Breast epithelium (tissue), 4 donors: ENCODE measurements at regions not wholly inside any gene's neighbourhood (a gene's known extent, or its start where the extent isn't known, plus 50 kb on each side); places are given as distances from the start of the nearest gene placed in this dataset.

ENCODE experiments used
- DNase-seq, 2 donors: peaks; one replicate each; pipeline ENCODE4 v3.0.0-alpha.2; 2019; ENCODE audit warnings: low spot score in 2 of 2
- H3K27ac ChIP-seq, 2 donors: fragments of 200-600 bp; sonication (generic) in 1 of 2; one replicate each; pipeline ENCODE4 v1.5.1; 2016 to 2019; ENCODE audit warnings: mild to moderate bottlenecking in 1 of 2
- H3K27me3 ChIP-seq, 2 donors: fragments of 200-600 bp; sonication (generic) in 1 of 2; one replicate each; pipeline versions ENCODE4 v1.5.1 to v1.6.0; 2017 to 2019; ENCODE audit warnings: control low read depth in 1 of 2, mild to moderate bottlenecking in 1 of 2
- H3K36me3 ChIP-seq: fragments of 200-600 bp; one replicate; pipeline ENCODE4 v1.5.1; 2019
- H3K4me1 ChIP-seq, 2 donors: fragments of 200-600 bp; sonication (generic); one replicate each; pipeline ENCODE4 v1.5.1; 2016 to 2019; ENCODE audit warnings: control low read depth in 1 of 2
- H3K4me3 ChIP-seq, 3 donors: fragments of 200-600 bp; sonication (generic); 1 replicate in 2 of 3; 2 replicates in 1 of 3; pipeline ENCODE4 v1.5.1; 2016 to 2019; ENCODE audit warnings: mild to moderate bottlenecking in 3 of 3, moderate library complexity in 2 of 3
- H3K9me3 ChIP-seq, 2 donors: fragments of 200-600 bp; sonication (generic) in 1 of 2; one replicate each; pipeline ENCODE4 v1.5.1; 2016 to 2019; ENCODE audit warnings: control low read depth in 1 of 2
- POLR2A ChIP-seq: fragments of 450-650 bp; IDR thresholded peaks from one replicate; pipeline ENCODE4 v1.6.1; 2016; ENCODE audit warnings: antibody characterized with exemption, mild to moderate bottlenecking, moderate library complexity
- POLR2AphosphoS5 ChIP-seq, 3 donors: sonication (generic); formaldehyde crosslinking; IDR thresholded peaks; one replicate each; pipeline ENCODE4 v1.6.1; 2017; ENCODE audit warnings: antibody characterized with exemption in 3 of 3
- intact Hi-C: fragments of 100-400 bp; cut with DNase I; formaldehyde crosslinking; loops from one replicate; pipeline ENCODE4 v1.15.1; 2023; ENCODE audit warnings: low total_unique reads
- TF ChIP-seq, protein P1 (sequence below), 3 donors: fragments of 450-650 bp; IDR thresholded peaks; one replicate each; pipeline ENCODE4 v1.5.1; 2016 to 2017; ENCODE audit warnings: antibody characterized with exemption in 3 of 3, mild to moderate bottlenecking in 3 of 3, moderate library complexity in 3 of 3

DNA sequence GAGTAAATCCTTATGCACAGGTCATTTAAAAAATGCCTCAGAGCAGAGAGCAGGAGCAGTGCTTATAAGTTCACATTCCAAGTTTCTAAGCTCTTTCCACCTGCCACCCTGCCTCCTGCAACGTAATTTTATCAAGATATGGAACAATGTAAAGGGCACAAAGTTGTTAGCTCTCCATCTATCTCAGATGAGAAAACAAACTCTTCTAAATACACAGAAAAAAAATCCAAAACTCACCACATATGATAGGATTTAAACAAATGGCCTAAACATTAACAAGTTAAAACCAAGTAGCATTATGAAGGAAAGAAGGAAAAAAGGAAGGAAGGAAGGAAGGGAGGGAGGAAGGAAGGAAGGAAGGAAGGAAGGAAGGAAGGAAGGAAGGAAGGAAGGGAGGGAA, 1132.8 kb downstream of the GRM8 start:
- DNase-seq = no peak
- H3K9me3 ChIP-seq = no peaks in the 10 kb centered on the region
- intact Hi-C loops = no loop called here
- no peaks in the 10 kb centered on the region for H3K27me3 ChIP-seq
- H3K36me3 ChIP-seq = no peaks in the 10 kb centered on the region
- no peak overlapping the region for H3K4me3 ChIP-seq
- no peaks in the 10 kb centered on the region for H3K4me1 ChIP-seq
- TF ChIP-seq POLR2AphosphoS5 (IDR thresholded peaks at IDR 0.05) (no peak), POLR2A (no peak)
- TF ChIP-seq, protein P1, sequence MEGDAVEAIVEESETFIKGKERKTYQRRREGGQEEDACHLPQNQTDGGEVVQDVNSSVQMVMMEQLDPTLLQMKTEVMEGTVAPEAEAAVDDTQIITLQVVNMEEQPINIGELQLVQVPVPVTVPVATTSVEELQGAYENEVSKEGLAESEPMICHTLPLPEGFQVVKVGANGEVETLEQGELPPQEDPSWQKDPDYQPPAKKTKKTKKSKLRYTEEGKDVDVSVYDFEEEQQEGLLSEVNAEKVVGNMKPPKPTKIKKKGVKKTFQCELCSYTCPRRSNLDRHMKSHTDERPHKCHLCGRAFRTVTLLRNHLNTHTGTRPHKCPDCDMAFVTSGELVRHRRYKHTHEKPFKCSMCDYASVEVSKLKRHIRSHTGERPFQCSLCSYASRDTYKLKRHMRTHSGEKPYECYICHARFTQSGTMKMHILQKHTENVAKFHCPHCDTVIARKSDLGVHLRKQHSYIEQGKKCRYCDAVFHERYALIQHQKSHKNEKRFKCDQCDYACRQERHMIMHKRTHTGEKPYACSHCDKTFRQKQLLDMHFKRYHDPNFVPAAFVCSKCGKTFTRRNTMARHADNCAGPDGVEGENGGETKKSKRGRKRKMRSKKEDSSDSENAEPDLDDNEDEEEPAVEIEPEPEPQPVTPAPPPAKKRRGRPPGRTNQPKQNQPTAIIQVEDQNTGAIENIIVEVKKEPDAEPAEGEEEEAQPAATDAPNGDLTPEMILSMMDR (IDR thresholded peaks at IDR 0.05) = no peak
- no peak overlapping the region for H3K27ac ChIP-seq

DNA sequence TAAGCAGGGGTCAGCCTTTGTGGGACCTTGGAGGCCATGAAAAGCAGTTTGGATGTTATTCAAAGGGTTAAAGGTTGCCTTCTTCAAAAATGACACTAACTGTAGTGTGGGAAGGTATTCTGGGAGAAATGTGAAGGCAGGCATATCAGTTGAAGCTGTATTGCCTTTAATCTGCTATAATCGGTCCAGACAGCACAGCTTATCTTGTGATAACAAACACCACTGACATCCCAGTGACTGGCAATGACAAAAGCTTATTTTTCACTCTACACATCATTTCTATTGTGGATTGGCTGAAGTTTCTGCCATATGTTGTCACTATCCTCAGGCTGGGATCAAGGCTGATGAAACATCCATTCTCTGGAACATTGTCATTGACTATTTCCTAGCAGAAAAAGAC, 1149.2 kb downstream of the GRM8 start:
- no peaks in the 10 kb centered on the region for H3K27me3 ChIP-seq
- intact Hi-C loops = no loop called here
- H3K27ac ChIP-seq = no peak overlapping the region
- H3K4me3 ChIP-seq = no peak overlapping the region
- TF ChIP-seq, protein P1 (IDR thresholded peaks at IDR 0.05) = no peak
- TF ChIP-seq POLR2A (no peak), POLR2AphosphoS5 (IDR thresholded peaks at IDR 0.05) (no peak)
- no peaks in the 10 kb centered on the region for H3K36me3 ChIP-seq
- H3K4me1 ChIP-seq = no peaks in the 10 kb centered on the region
- no peak for DNase-seq
- H3K9me3 ChIP-seq = no peaks in the 10 kb centered on the region

DNA sequence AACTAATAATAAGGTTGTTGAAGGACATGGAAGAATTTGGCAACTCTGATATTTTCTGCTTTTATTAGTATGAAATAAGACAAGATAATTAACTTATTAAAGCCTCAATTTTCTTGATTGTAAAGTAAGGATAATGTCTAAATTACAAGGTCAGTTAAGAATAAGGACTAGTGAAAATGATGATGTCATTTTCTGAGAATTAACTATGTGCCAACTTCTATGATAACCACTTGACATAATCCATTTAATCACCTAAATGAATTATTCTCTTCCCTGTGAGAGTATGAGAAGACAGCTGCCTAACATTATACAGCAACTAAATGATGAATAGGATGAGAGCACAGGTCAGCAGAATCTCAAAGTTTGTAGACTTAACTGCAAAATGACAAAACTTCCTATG, 1153.4 kb upstream of the POT1 start:
- Histone ChIP-seq H3K27ac (no peak overlapping the region), H3K27me3 (no peaks in the 10 kb centered on the region), H3K4me1 (no peaks in the 10 kb centered on the region), H3K9me3 (peaks cover 0 to 3% of the 10 kb centered on the region in 2 donors), H3K36me3 (no peaks in the 10 kb centered on the region), H3K4me3 (no peak overlapping the region)
- TF ChIP-seq POLR2AphosphoS5 (IDR thresholded peaks at IDR 0.05) (no peak), POLR2A (no peak)
- TF ChIP-seq, protein P1 (IDR thresholded peaks at IDR 0.05) = no peak
- DNase-seq = no peak
- intact Hi-C loops = no loop called here

DNA sequence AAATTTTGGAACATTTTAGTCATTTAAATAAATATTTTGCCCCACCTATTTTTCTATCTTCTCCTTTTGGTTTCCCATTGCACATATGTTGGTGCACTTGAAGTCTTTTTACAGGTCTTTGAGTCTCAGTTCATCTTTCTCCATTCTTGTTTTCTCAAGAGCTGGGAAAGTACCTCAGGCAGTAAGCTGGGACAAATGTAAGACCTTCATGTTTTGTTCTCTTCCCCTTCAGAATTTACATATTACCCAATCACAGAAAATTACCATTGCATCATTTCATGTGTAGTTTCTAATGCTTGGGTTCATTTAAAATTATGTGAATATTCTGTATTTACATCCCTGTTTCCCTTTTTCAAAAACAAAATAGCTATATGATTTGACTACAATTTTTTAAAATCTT, 1150.0 kb upstream of the POT1 start:
- Histone ChIP-seq H3K9me3 (no peaks in the 10 kb centered on the region), H3K36me3 (no peaks in the 10 kb centered on the region), H3K27ac (no peak overlapping the region), H3K4me1 (no peaks in the 10 kb centered on the region), H3K27me3 (no peaks in the 10 kb centered on the region), H3K4me3 (no peak overlapping the region)
- DNase-seq = no peak
- intact Hi-C loops = no loop called here
- TF ChIP-seq POLR2A (no peak), POLR2AphosphoS5 (IDR thresholded peaks at IDR 0.05) (no peak)
- TF ChIP-seq, protein P1 (IDR thresholded peaks at IDR 0.05) = no peak

DNA sequence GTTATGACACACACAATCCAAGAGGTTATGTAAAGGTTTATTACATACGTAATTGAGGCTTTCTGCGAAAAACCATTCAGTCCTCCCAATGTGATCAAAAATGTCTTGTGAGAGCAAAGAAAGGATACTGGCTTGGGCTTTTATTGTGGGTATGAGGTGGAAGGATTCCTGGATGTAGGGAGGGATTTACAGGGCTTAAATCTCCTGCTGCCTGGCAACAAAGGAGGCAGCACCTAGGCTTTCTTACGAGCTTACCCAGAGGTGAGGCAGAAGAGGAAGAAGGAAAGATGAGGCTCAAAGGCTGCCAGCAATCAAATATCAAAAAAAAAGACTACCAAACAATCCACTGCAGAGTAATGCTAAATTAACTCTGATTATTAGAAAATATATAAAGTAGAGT, 1149.5 kb upstream of the POT1 start:
- Histone ChIP-seq H3K36me3 (no peaks in the 10 kb centered on the region), H3K27ac (no peak overlapping the region), H3K27me3 (no peaks in the 10 kb centered on the region), H3K9me3 (no peaks in the 10 kb centered on the region), H3K4me3 (no peak overlapping the region), H3K4me1 (no peaks in the 10 kb centered on the region)
- TF ChIP-seq POLR2A (no peak), POLR2AphosphoS5 (IDR thresholded peaks at IDR 0.05) (no peak)
- TF ChIP-seq, protein P1 (IDR thresholded peaks at IDR 0.05) = no peak
- intact Hi-C loops = no loop called here
- no peak for DNase-seq
